SK-N-SH (cell line): ENCODE measurements at regions not wholly inside any gene's neighbourhood (a gene's known extent, or its start where the extent isn't known, plus 50 kb on each side); places are given as distances from the start of the nearest gene placed in this dataset.

Experiments
- CTCF ChIA-PET: fragments of 300-600, 350-600 bp; formaldehyde crosslinking; extraction: SDS; loops from one replicate; lab custom pipeline; 2021; lab: Yijun Ruan, JAX
- POLR2A ChIA-PET: fragments of 350-600 bp; sonication (Branson Sonifier 250); formaldehyde crosslinking; extraction: SDS; loops from one replicate; lab custom pipeline; 2020; ENCODE audit warnings: antibody characterized with exemption, inconsistent platforms; lab: Yijun Ruan, JAX
- DNase-seq: peaks from one replicate; pipeline ENCODE4 v3.0.0; 2012
- H2AFZ ChIP-seq: fragments of 200-600 bp; sonication (generic); 2 replicates; pipeline ENCODE4 v1.8.1; 2016; ENCODE audit warnings: antibody characterized with exemption, mild to moderate bottlenecking, low read depth
- H3F3A ChIP-seq: fragments of 200-600 bp; sonication (generic); replicated peaks from 2 replicates; pipeline ENCODE3; 2016; ENCODE audit warnings: antibody characterized with exemption, mild to moderate bottlenecking; ENCODE audit not compliant: insufficient read depth
- H3K27ac ChIP-seq, 2 experiments: fragments of 200-500 bp in 1 of 2; fragments of 200-600 bp in 1 of 2; sonication (Bioruptor generic) in 1 of 2; sonication (generic), shearing (Covaris generic) in 1 of 2; 2 replicates each; pipeline versions ENCODE4 v1.5.1 to v1.6.1; 2014 to 2016; ENCODE audit warnings: low read depth in 2 of 2, inconsistent platforms in 1 of 2, low read length in 1 of 2, mild to moderate bottlenecking in 1 of 2, mixed read lengths in 1 of 2
- H3K27me3 ChIP-seq: fragments of 200-600 bp; sonication (generic), shearing (Covaris generic); 2 replicates; pipeline ENCODE4 v1.6.1; 2016; ENCODE audit warnings: mixed run types; ENCODE audit not compliant: insufficient read depth
- H3K36me3 ChIP-seq, 2 experiments: fragments of 200-500 bp in 1 of 2; fragments of 200-600 bp in 1 of 2; sonication (Bioruptor generic) in 1 of 2; sonication (generic) in 1 of 2; replicated peaks in 1 of 2; 2 replicates each; pipeline versions ENCODE3 to v1.5.1; 2014 to 2016; ENCODE audit warnings: low read length in 1 of 2, mild to moderate bottlenecking in 1 of 2; ENCODE audit not compliant: insufficient read depth in 2 of 2, control insufficient read depth in 1 of 2
- H3K4me1 ChIP-seq, 2 experiments: fragments of 200-500 bp in 1 of 2; fragments of 200-600 bp in 1 of 2; sonication (Bioruptor generic) in 1 of 2; sonication (generic), shearing (Covaris generic) in 1 of 2; 2 replicates each; pipeline versions ENCODE4 v1.5.1 to v1.6.1; 2014 to 2016; ENCODE audit warnings: low read depth in 1 of 2, low read length in 1 of 2, mixed run types in 1 of 2; ENCODE audit not compliant: insufficient read depth in 2 of 2, control insufficient read depth in 1 of 2
- H3K4me2 ChIP-seq: fragments of 200-600 bp; sonication (generic), shearing (Covaris generic); 2 replicates; pipeline ENCODE4 v1.6.1; 2017; ENCODE audit warnings: mixed run types
- H3K4me3 ChIP-seq, 2 experiments: fragments of 200-500 bp in 1 of 2; fragments of 200-600 bp in 1 of 2; sonication (Bioruptor generic) in 1 of 2; sonication (generic), shearing (Covaris generic) in 1 of 2; 2 replicates each; pipeline versions ENCODE4 v1.5.1 to v1.8.1; 2014 to 2016; ENCODE audit warnings: low read depth in 2 of 2, inconsistent platforms in 1 of 2, low read length in 1 of 2, mild to moderate bottlenecking in 1 of 2, mixed read lengths in 1 of 2, moderate library complexity in 1 of 2
- H3K79me2 ChIP-seq: fragments of 200-600 bp; sonication (generic); 2 replicates; pipeline ENCODE4 v1.8.1; 2017; ENCODE audit warnings: mild to moderate bottlenecking; ENCODE audit not compliant: insufficient read depth
- H3K9ac ChIP-seq: fragments of 200-600 bp; sonication (generic); 2 replicates; pipeline ENCODE4 v1.6.1; 2017; ENCODE audit warnings: mixed run types
- H3K9me2 ChIP-seq: fragments of 200-600 bp; sonication (generic); 2 replicates; pipeline ENCODE4 v1.6.1; 2017; ENCODE audit warnings: mixed run types
- H3K9me3 ChIP-seq: fragments of 200-600 bp; sonication (generic); 2 replicates; pipeline ENCODE4 v1.6.1; 2017; ENCODE audit warnings: mixed run types, mild to moderate bottlenecking, moderate library complexity
- H4K20me1 ChIP-seq: fragments of 200-600 bp; sonication (generic); 2 replicates; pipeline ENCODE4 v1.6.1; 2017; ENCODE audit warnings: mild to moderate bottlenecking, mixed run types; ENCODE audit not compliant: insufficient read depth
- ELF1 ChIP-seq: IDR thresholded peaks from 2 replicates; pipeline ENCODE4 v1.4.0; 2012
- EP300 ChIP-seq, 2 experiments: IDR thresholded peaks; 2 replicates each; pipeline versions ENCODE4 v1.4.0 to v1.6.1; 2012; ENCODE audit warnings: borderline replicate concordance in 1 of 2, low read depth in 1 of 2, low read length in 1 of 2
- FOSL2 ChIP-seq: IDR thresholded peaks from 2 replicates; pipeline ENCODE4 v1.4.0; 2012; ENCODE audit warnings: low read depth, mild to moderate bottlenecking, moderate library complexity, borderline replicate concordance
- MAX ChIP-seq: IDR thresholded peaks from 2 replicates; pipeline ENCODE4 v1.4.0; 2012; ENCODE audit warnings: low read depth
- MEF2A ChIP-seq: IDR thresholded peaks from 2 replicates; pipeline ENCODE4 v1.4.0; 2012; ENCODE audit warnings: low read depth, borderline replicate concordance
- MXI1 ChIP-seq: IDR thresholded peaks from 2 replicates; pipeline ENCODE4 v1.6.1; 2012; ENCODE audit warnings: mild to moderate bottlenecking, low read depth, low read length, improper control_type of control experiment
- RCOR1 ChIP-seq: fragments of 150-350 bp; IDR thresholded peaks from 2 replicates; pipeline ENCODE4 v1.6.1; 2017; ENCODE audit warnings: antibody characterized with exemption, low read length
- RXRA ChIP-seq: IDR thresholded peaks from 2 replicates; pipeline ENCODE4 v1.4.0; 2012; ENCODE audit warnings: low read depth, mild to moderate bottlenecking, borderline replicate concordance
- TAF1 ChIP-seq: IDR thresholded peaks from 2 replicates; pipeline ENCODE4 v1.6.1; 2012; ENCODE audit warnings: low read depth, mild to moderate bottlenecking, low read length, moderate library complexity, borderline replicate concordance
- USF1 ChIP-seq: IDR thresholded peaks from 2 replicates; pipeline ENCODE4 v1.4.0; 2012; ENCODE audit warnings: low read depth, borderline replicate concordance
- USF2 ChIP-seq: fragments of 150-350 bp; IDR thresholded peaks from 2 replicates; pipeline ENCODE4 v1.6.1; 2017; ENCODE audit warnings: antibody characterized with exemption, low read length, low read depth, borderline replicate concordance
- ZBTB33 ChIP-seq: IDR thresholded peaks from 2 replicates; pipeline ENCODE4 v1.4.0; 2012; ENCODE audit warnings: low read depth, borderline replicate concordance
- WGBS: methylation state at CpG from one replicate; pipeline ENCODE4 v1.1.6; 2017; ENCODE audit warnings: low lambda C conversion rate; 5-methylcytosine and 5-hydroxymethylcytosine counted together

- TF ChIP-seq USF1 (no peak), MXI1 (no peak), FOSL2 (no peak), RCOR1 (no peak), TAF1 (no peak), ELF1 (no peak), RXRA (no peak), MAX (no peak), MEF2A (no peak), USF2 (no peak)
Measured at GRCh38 chr20:16179371-16179770, 393.9 kb downstream of the KIF16B start (continued).

GRCh38 chr20:16178546-16179135 lies 394.6 kb downstream of the KIF16B start:
- ChIA-PET CTCF (interaction anchor here (1.4 kb wide), 1 partner anchor 66 kb away, joined by 3 read pairs; no protein-coding TSS in a partner anchor), POLR2A (no interaction called here)
- H3K4me2 ChIP-seq: no peak overlapping the region
- DNase-seq: no peak
- no peaks in the 10 kb centered on the region for H3K27me3 ChIP-seq
- H3K4me3 ChIP-seq: no peak overlapping the region
- H3K9ac ChIP-seq: no peak overlapping the region
- peak overlapping the region in 1 of 2 experiments; percentile 53; a peak in 2 of 4 replicates for H3K27ac ChIP-seq
- no peaks in the 10 kb centered on the region for H3K9me3 ChIP-seq
- 32% methylated on average over 5 of the region's 5 CpGs for WGBS
- TF ChIP-seq TAF1 (no peak), ZBTB33 (no peak), EP300 (IDR thresholded peaks at IDR 0.05; ENCODE audit: borderline replicate concordance in 1 of 2, low read depth in 1 of 2, low read length in 1 of 2) (peak in 1 of 2 experiments; percentile 16; a peak in 1 of 4 replicates)
- TF ChIP-seq, all 33 proteins: peak for 1
- no peaks in the 10 kb centered on the region for H3K36me3 ChIP-seq
- H3K79me2 ChIP-seq: no peaks in the 10 kb centered on the region
- no peak overlapping the region for H2AFZ ChIP-seq
- peaks cover 0 to 5% of the 10 kb centered on the region in 2 experiments; a peak in 1 of 4 replicates for H3K4me1 ChIP-seq
- H3F3A ChIP-seq: no peaks in the 10 kb centered on the region
- H4K20me1 ChIP-seq: no peaks in the 10 kb centered on the region
- H3K9me2 ChIP-seq: no peaks in the 10 kb centered on the region
